Adrenal gland (tissue), 5 donors: ENCODE measurements at regions not wholly inside any gene's neighbourhood (a gene's known extent, or its start where the extent isn't known, plus 50 kb on each side); places are given as distances from the start of the nearest gene placed in this dataset.

Experiments
- POLR2A ChIP-seq, 2 donors: fragments of 450-650 bp; IDR thresholded peaks; one replicate each; pipeline ENCODE4 v1.6.1; 2017; ENCODE audit warnings: antibody characterized with exemption in 2 of 2, mild to moderate bottlenecking in 2 of 2, moderate library complexity in 1 of 2
- TF ChIP-seq, protein P1 (sequence below), 6 experiments: fragments of 450-650 bp in 4 of 6; fragments of 200-600 bp in 2 of 6; sonication (generic) in 1 of 6; IDR thresholded peaks; 1 replicate in 5 of 6; 2 replicates in 1 of 6; pipeline versions ENCODE4 v1.5.1 to v1.8.0; 2016 to 2021; ENCODE audit warnings: antibody characterized with exemption in 6 of 6, mild to moderate bottlenecking in 2 of 6, moderate library complexity in 1 of 6
- donor health status: DM: no; HTN: no; CAD: no.

DNA sequence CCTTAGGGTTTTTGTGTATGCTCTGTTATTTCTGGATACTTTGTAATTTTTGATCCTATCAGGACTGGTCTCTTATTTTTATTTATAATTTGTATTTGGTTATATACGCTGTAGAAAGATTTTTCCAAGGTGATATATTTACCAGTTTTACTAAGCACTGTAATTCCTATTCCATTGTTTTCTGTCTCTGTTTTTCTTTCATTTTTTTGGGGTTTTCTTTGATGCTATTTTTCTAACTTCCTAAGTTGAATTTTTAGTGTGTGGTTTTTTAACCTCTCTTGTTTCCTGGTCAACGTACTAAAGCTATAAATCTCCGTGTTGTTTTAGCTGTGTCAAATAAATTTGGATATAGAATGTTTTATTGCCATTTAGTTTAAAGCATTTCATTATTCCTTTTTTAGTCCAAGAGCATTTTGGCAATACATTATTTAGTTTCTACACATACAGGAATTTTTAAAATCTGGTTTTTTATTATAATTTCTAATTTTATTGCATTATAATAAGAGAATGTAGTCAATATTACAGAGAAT, 128.1 kb upstream of the THRB start:
- no peak for TF ChIP-seq POLR2A (IDR thresholded peaks at IDR 0.05)
- TF ChIP-seq, protein P1, sequence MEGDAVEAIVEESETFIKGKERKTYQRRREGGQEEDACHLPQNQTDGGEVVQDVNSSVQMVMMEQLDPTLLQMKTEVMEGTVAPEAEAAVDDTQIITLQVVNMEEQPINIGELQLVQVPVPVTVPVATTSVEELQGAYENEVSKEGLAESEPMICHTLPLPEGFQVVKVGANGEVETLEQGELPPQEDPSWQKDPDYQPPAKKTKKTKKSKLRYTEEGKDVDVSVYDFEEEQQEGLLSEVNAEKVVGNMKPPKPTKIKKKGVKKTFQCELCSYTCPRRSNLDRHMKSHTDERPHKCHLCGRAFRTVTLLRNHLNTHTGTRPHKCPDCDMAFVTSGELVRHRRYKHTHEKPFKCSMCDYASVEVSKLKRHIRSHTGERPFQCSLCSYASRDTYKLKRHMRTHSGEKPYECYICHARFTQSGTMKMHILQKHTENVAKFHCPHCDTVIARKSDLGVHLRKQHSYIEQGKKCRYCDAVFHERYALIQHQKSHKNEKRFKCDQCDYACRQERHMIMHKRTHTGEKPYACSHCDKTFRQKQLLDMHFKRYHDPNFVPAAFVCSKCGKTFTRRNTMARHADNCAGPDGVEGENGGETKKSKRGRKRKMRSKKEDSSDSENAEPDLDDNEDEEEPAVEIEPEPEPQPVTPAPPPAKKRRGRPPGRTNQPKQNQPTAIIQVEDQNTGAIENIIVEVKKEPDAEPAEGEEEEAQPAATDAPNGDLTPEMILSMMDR (IDR thresholded peaks at IDR 0.05) = no peak
